Keratinocyte (primary cell): ENCODE measurements at regions not wholly inside any gene's neighbourhood (a gene's known extent, or its start where the extent isn't known, plus 50 kb on each side); places are given as distances from the start of the nearest gene placed in this dataset.

Experiments
- DNase-seq: peaks from one replicate; pipeline ENCODE4 v3.0.0-alpha.2; 2011; ENCODE audit warnings: low read depth, missing footprints, low spot score
- FAIRE-seq: peaks from 2 replicates; lab custom pipeline; 2011; peaks lifted over from hg19 to GRCh38; lab: Jason Lieb, UNC
- H2AFZ ChIP-seq: 2 replicates; pipeline ENCODE4 v1.6.0; 2012; ENCODE audit warnings: low read length, control low read depth, inconsistent platforms; ENCODE audit not compliant: control insufficient read depth
- H3K27ac ChIP-seq: 2 replicates; pipeline ENCODE4 v1.5.1; 2011; ENCODE audit warnings: low read length; ENCODE audit not compliant: control insufficient read depth, insufficient read depth
- H3K27me3 ChIP-seq: 3 replicates; pipeline ENCODE4 v1.6.0; 2011; ENCODE audit warnings: low read length; ENCODE audit not compliant: control insufficient read depth, insufficient read depth; ENCODE audit errors: extremely low read depth
- H3K36me3 ChIP-seq, 2 experiments: 2 replicates in 1 of 2; 3 replicates in 1 of 2; pipeline ENCODE4 v1.5.1; 2011; ENCODE audit warnings: low read length in 2 of 2, mild to moderate bottlenecking in 1 of 2; ENCODE audit not compliant: control insufficient read depth in 2 of 2, insufficient read depth in 2 of 2; ENCODE audit errors: extremely low read depth in 1 of 2
- H3K4me1 ChIP-seq: 3 replicates; pipeline ENCODE4 v1.5.1; 2011; ENCODE audit warnings: low read length; ENCODE audit not compliant: control insufficient read depth, insufficient read depth; ENCODE audit errors: extremely low read depth
- H3K4me2 ChIP-seq: 3 replicates; pipeline ENCODE4 v1.6.0; 2011; ENCODE audit warnings: low read depth, low read length; ENCODE audit not compliant: control insufficient read depth, insufficient read depth; ENCODE audit errors: extremely low read depth
- H3K4me3 ChIP-seq, 3 experiments: fragments of 200-600 bp in 1 of 3; sonication (generic) in 1 of 3; 2 replicates in 2 of 3; 3 replicates in 1 of 3; pipeline ENCODE4 v1.5.1; 2011 to 2016; ENCODE audit warnings: low read length in 3 of 3, mild to moderate bottlenecking in 3 of 3, control low read depth in 2 of 3, inconsistent platforms in 1 of 3, low read depth in 1 of 3, mixed read lengths in 1 of 3, mixed run types in 1 of 3, moderate library complexity in 1 of 3; ENCODE audit not compliant: control insufficient read depth in 2 of 3, insufficient read depth in 2 of 3; ENCODE audit errors: extremely low read depth in 1 of 3
- H3K79me2 ChIP-seq: 2 replicates; pipeline ENCODE4 v1.6.0; 2012; ENCODE audit warnings: low read length; ENCODE audit not compliant: control insufficient read depth, insufficient read depth
- H3K9ac ChIP-seq: 3 replicates; pipeline ENCODE4 v1.6.0; 2011; ENCODE audit warnings: low read length; ENCODE audit not compliant: control insufficient read depth, insufficient read depth; ENCODE audit errors: extremely low read depth
- H3K9me1 ChIP-seq: 3 replicates; pipeline ENCODE4 v1.6.0; 2011; ENCODE audit warnings: low read length; ENCODE audit not compliant: control insufficient read depth, insufficient read depth; ENCODE audit errors: extremely low read depth
- H3K9me3 ChIP-seq: 2 replicates; pipeline ENCODE4 v1.5.1; 2012; ENCODE audit warnings: low read depth, low read length; ENCODE audit not compliant: control insufficient read depth
- H4K20me1 ChIP-seq: 3 replicates; pipeline ENCODE4 v1.6.0; 2011; ENCODE audit warnings: low read length; ENCODE audit not compliant: control insufficient read depth, insufficient read depth; ENCODE audit errors: extremely low read depth
- CTCF ChIP-seq, 3 experiments: IDR thresholded peaks in 1 of 3; conservative IDR thresholded peaks in 1 of 3; optimal IDR thresholded peaks in 1 of 3; 2 replicates in 2 of 3; 3 replicates in 1 of 3; pipeline versions ENCODE3 to v1.5.1; 2011; ENCODE audit warnings: low read length in 3 of 3, mild to moderate bottlenecking in 3 of 3, moderate library complexity in 2 of 3, control low read depth in 1 of 3, inconsistent platforms in 1 of 3; ENCODE audit not compliant: insufficient read depth in 2 of 3; ENCODE audit errors: extremely low read depth in 1 of 3
- EZH2 ChIP-seq: IDR thresholded peaks from one replicate; pipeline ENCODE4 v1.6.1; 2012; ENCODE audit warnings: inconsistent platforms, mild to moderate bottlenecking, low read length, moderate library complexity
- dilution Hi-C: fragments of 300-500 bp; cut with MboI; formaldehyde crosslinking; loops from one replicate; pipeline ENCODE4 v1.7.0; 2020; ENCODE audit warnings: low sequenced_read_pairs; ENCODE audit not compliant: extremely low pct_ligation_motif_present

GRCh38 chr2:111246620-111247061, 125.9 kb downstream of the BCL2L11 start:
- H3K27me3 ChIP-seq = no peaks in the 10 kb centered on the region
- dilution Hi-C loops = no loop called here
- FAIRE-seq (no peak), DNase-seq (no peak)
- H3K4me2 ChIP-seq = no peak overlapping the region
- H3K4me3 ChIP-seq = no peak overlapping the region
- H3K36me3 ChIP-seq = peaks cover 4 to 11% of the 10 kb centered on the region in 2 experiments
- no peaks in the 10 kb centered on the region for H3K9me1 ChIP-seq
- no peak overlapping the region for H3K27ac ChIP-seq
- H4K20me1 ChIP-seq = no peaks in the 10 kb centered on the region
- H2AFZ ChIP-seq = no peak overlapping the region
- H3K4me1 ChIP-seq = no peaks in the 10 kb centered on the region
- no peak overlapping the region for H3K9ac ChIP-seq
- no peaks in the 10 kb centered on the region for H3K79me2 ChIP-seq
- H3K9me3 ChIP-seq = no peaks in the 10 kb centered on the region
- no peak for TF ChIP-seq CTCF (optimal IDR thresholded peaks at IDR 0.05 in 1 of 3, IDR thresholded peaks at IDR 0.05 in 1 of 3, conservative IDR thresholded peaks at IDR 0.05 in 1 of 3; ENCODE audit: extremely low read depth in 1 of 3, insufficient read depth in 2 of 3, low read length in 3 of 3)
- TF ChIP-seq EZH2 = no peak

GRCh38 chr2:111247491-111247890, 126.8 kb downstream of the BCL2L11 start:
- H3K4me2 ChIP-seq = no peak overlapping the region
- no peaks in the 10 kb centered on the region for H4K20me1 ChIP-seq
- no peaks in the 10 kb centered on the region for H3K9me1 ChIP-seq
- DNase-seq (no peak), FAIRE-seq (no peak)
- H3K9ac ChIP-seq = no peak overlapping the region
- no peak overlapping the region for H2AFZ ChIP-seq
- H3K27me3 ChIP-seq = no peaks in the 10 kb centered on the region
- dilution Hi-C loops = no loop called here
- H3K36me3 ChIP-seq = peaks cover 4 to 11% of the 10 kb centered on the region in 2 experiments
- no peak overlapping the region for H3K4me3 ChIP-seq
- H3K4me1 ChIP-seq = no peaks in the 10 kb centered on the region
- H3K9me3 ChIP-seq = no peaks in the 10 kb centered on the region
- H3K27ac ChIP-seq = no peak overlapping the region
- no peaks in the 10 kb centered on the region for H3K79me2 ChIP-seq
- no peak for TF ChIP-seq CTCF (optimal IDR thresholded peaks at IDR 0.05 in 1 of 3, IDR thresholded peaks at IDR 0.05 in 1 of 3, conservative IDR thresholded peaks at IDR 0.05 in 1 of 3; ENCODE audit: extremely low read depth in 1 of 3, insufficient read depth in 2 of 3, low read length in 3 of 3)
- no peak for TF ChIP-seq EZH2
